GM13976 (cell line): ENCODE measurements at regions not wholly inside any gene's neighbourhood (a gene's known extent, or its start where the extent isn't known, plus 50 kb on each side); places are given as distances from the start of the nearest gene placed in this dataset.

Experiments used
- DNase-seq: peaks from one replicate; pipeline ENCODE4 v3.0.0; 2012; ENCODE audit warnings: low spot score
- CTCF ChIP-seq: IDR thresholded peaks from 2 replicates; pipeline ENCODE4 v1.5.1; 2012; ENCODE audit warnings: borderline replicate concordance, mild to moderate bottlenecking; ENCODE audit not compliant: insufficient read depth; ENCODE audit errors: extremely low read depth, missing control alignments, control extremely low read depth
- in situ Hi-C: fragments of 300-500 bp; cut with MboI; formaldehyde crosslinking; loops from one replicate; pipeline ENCODE4 v1.12.0; 2022; ENCODE audit warnings: low sequenced_read_pairs, mixed read lengths, inconsistent platforms; ENCODE audit not compliant: unreplicated experiment

GRCh38 chr6:165855856-165856255 is 192.8 kb upstream of the PDE10A start:
- DNase-seq, result no peak
- in situ Hi-C loops, result loop anchor here (25.0 kb wide), 1 partner anchor 419 kb away; no protein-coding TSS in a partner anchor

GRCh38 chr6:165854863-165855593 is 192.0 kb upstream of the PDE10A start:
- in situ Hi-C loops, result loop anchor here (25.0 kb wide), 1 partner anchor 418 kb away; no protein-coding TSS in a partner anchor
- DNase-seq, result no peak
- no peak for TF ChIP-seq CTCF

More at GRCh38 chr6:165855856-165856255, 192.8 kb upstream of the PDE10A start:
- no peak for TF ChIP-seq CTCF

- in situ Hi-C loops, result loop anchor here (25.0 kb wide), 1 partner anchor 417 kb away; no protein-coding TSS in a partner anchor
- no peak for DNase-seq
- TF ChIP-seq CTCF, result no peak
Measured at GRCh38 chr6:165854061-165854862, 191.2 kb upstream of the PDE10A start.

GRCh38 chr6:165852676-165853075 is 189.6 kb upstream of the PDE10A start:
- peak; percentile 6 for DNase-seq
- TF ChIP-seq CTCF, result no peak
- in situ Hi-C loops, result loop anchor here (25.0 kb wide), 1 partner anchor 415 kb away; no protein-coding TSS in a partner anchor

GRCh38 chr6:165850434-165851019 is 187.5 kb upstream of the PDE10A start:
- peak; percentile 84 for DNase-seq
- in situ Hi-C loops, result loop anchor here (25.0 kb wide), 1 partner anchor 413 kb away; no protein-coding TSS in a partner anchor
- peak; percentile 98 for TF ChIP-seq CTCF
